Keratinocyte (primary cell): ENCODE measurements at regions not wholly inside any gene's neighbourhood (a gene's known extent, or its start where the extent isn't known, plus 50 kb on each side); places are given as distances from the start of the nearest gene placed in this dataset.

Experiments
- DNase-seq: peaks from one replicate; pipeline ENCODE4 v3.0.0-alpha.2; 2011; ENCODE audit warnings: low read depth, missing footprints, low spot score
- FAIRE-seq: peaks from 2 replicates; lab custom pipeline; 2011; peaks lifted over from hg19 to GRCh38; lab: Jason Lieb, UNC
- H2AFZ ChIP-seq: 2 replicates; pipeline ENCODE4 v1.6.0; 2012; ENCODE audit warnings: low read length, control low read depth, inconsistent platforms; ENCODE audit not compliant: control insufficient read depth
- H3K27ac ChIP-seq: 2 replicates; pipeline ENCODE4 v1.5.1; 2011; ENCODE audit warnings: low read length; ENCODE audit not compliant: control insufficient read depth, insufficient read depth
- H3K27me3 ChIP-seq: 3 replicates; pipeline ENCODE4 v1.6.0; 2011; ENCODE audit warnings: low read length; ENCODE audit not compliant: control insufficient read depth, insufficient read depth; ENCODE audit errors: extremely low read depth
- H3K36me3 ChIP-seq, 2 experiments: 2 replicates in 1 of 2; 3 replicates in 1 of 2; pipeline ENCODE4 v1.5.1; 2011; ENCODE audit warnings: low read length in 2 of 2, mild to moderate bottlenecking in 1 of 2; ENCODE audit not compliant: control insufficient read depth in 2 of 2, insufficient read depth in 2 of 2; ENCODE audit errors: extremely low read depth in 1 of 2
- H3K4me1 ChIP-seq: 3 replicates; pipeline ENCODE4 v1.5.1; 2011; ENCODE audit warnings: low read length; ENCODE audit not compliant: control insufficient read depth, insufficient read depth; ENCODE audit errors: extremely low read depth
- H3K4me2 ChIP-seq: 3 replicates; pipeline ENCODE4 v1.6.0; 2011; ENCODE audit warnings: low read depth, low read length; ENCODE audit not compliant: control insufficient read depth, insufficient read depth; ENCODE audit errors: extremely low read depth
- H3K4me3 ChIP-seq, 3 experiments: fragments of 200-600 bp in 1 of 3; sonication (generic) in 1 of 3; 2 replicates in 2 of 3; 3 replicates in 1 of 3; pipeline ENCODE4 v1.5.1; 2011 to 2016; ENCODE audit warnings: low read length in 3 of 3, mild to moderate bottlenecking in 3 of 3, control low read depth in 2 of 3, inconsistent platforms in 1 of 3, low read depth in 1 of 3, mixed read lengths in 1 of 3, mixed run types in 1 of 3, moderate library complexity in 1 of 3; ENCODE audit not compliant: control insufficient read depth in 2 of 3, insufficient read depth in 2 of 3; ENCODE audit errors: extremely low read depth in 1 of 3
- H3K79me2 ChIP-seq: 2 replicates; pipeline ENCODE4 v1.6.0; 2012; ENCODE audit warnings: low read length; ENCODE audit not compliant: control insufficient read depth, insufficient read depth
- H3K9ac ChIP-seq: 3 replicates; pipeline ENCODE4 v1.6.0; 2011; ENCODE audit warnings: low read length; ENCODE audit not compliant: control insufficient read depth, insufficient read depth; ENCODE audit errors: extremely low read depth
- H3K9me1 ChIP-seq: 3 replicates; pipeline ENCODE4 v1.6.0; 2011; ENCODE audit warnings: low read length; ENCODE audit not compliant: control insufficient read depth, insufficient read depth; ENCODE audit errors: extremely low read depth
- H3K9me3 ChIP-seq: 2 replicates; pipeline ENCODE4 v1.5.1; 2012; ENCODE audit warnings: low read depth, low read length; ENCODE audit not compliant: control insufficient read depth
- H4K20me1 ChIP-seq: 3 replicates; pipeline ENCODE4 v1.6.0; 2011; ENCODE audit warnings: low read length; ENCODE audit not compliant: control insufficient read depth, insufficient read depth; ENCODE audit errors: extremely low read depth
- CTCF ChIP-seq, 3 experiments: IDR thresholded peaks in 1 of 3; conservative IDR thresholded peaks in 1 of 3; optimal IDR thresholded peaks in 1 of 3; 2 replicates in 2 of 3; 3 replicates in 1 of 3; pipeline versions ENCODE3 to v1.5.1; 2011; ENCODE audit warnings: low read length in 3 of 3, mild to moderate bottlenecking in 3 of 3, moderate library complexity in 2 of 3, control low read depth in 1 of 3, inconsistent platforms in 1 of 3; ENCODE audit not compliant: insufficient read depth in 2 of 3; ENCODE audit errors: extremely low read depth in 1 of 3
- EZH2 ChIP-seq: IDR thresholded peaks from one replicate; pipeline ENCODE4 v1.6.1; 2012; ENCODE audit warnings: inconsistent platforms, mild to moderate bottlenecking, low read length, moderate library complexity
- dilution Hi-C: fragments of 300-500 bp; cut with MboI; formaldehyde crosslinking; loops from one replicate; pipeline ENCODE4 v1.7.0; 2020; ENCODE audit warnings: low sequenced_read_pairs; ENCODE audit not compliant: extremely low pct_ligation_motif_present
- small RNA-seq, 3 experiments: library from RNA; depleted of rRNA; stranded (forward); fragments of <200 nt; gene quantifications; one replicate each; pipeline ENCODE3, GENCODE V24; 2012; ENCODE audit warnings: low read depth in 3 of 3, low replicate concordance in 1 of 3; ENCODE audit not compliant: insufficient read length in 3 of 3

GRCh38 chr9:93392974-93393373 is 58.5 kb upstream of the FAM120A start:
- Histone ChIP-seq H3K9me1 (no peaks in the 10 kb centered on the region), H4K20me1 (no peaks in the 10 kb centered on the region), H3K79me2 (no peaks in the 10 kb centered on the region), H3K9me3 (no peaks in the 10 kb centered on the region), H3K4me2 (no peak overlapping the region), H3K4me1 (no peaks in the 10 kb centered on the region), H3K27me3 (peaks cover 3% of the 10 kb centered on the region), H3K36me3 (no peaks in the 10 kb centered on the region), H2AFZ (no peak overlapping the region), H3K4me3 (no peak overlapping the region), H3K27ac (no peak overlapping the region), H3K9ac (no peak overlapping the region)
- dilution Hi-C loops = no loop called here
- TF ChIP-seq EZH2 (no peak), CTCF (optimal IDR thresholded peaks at IDR 0.05 in 1 of 3, IDR thresholded peaks at IDR 0.05 in 1 of 3, conservative IDR thresholded peaks at IDR 0.05 in 1 of 3; ENCODE audit: extremely low read depth in 1 of 3, insufficient read depth in 2 of 3, low read length in 3 of 3) (no peak)
- FAIRE-seq (no peak), DNase-seq (no peak)

Small RNAs in the stretch of these regions (small RNA-seq; reads per million reads assigned to genes)
- gene RNU6-829P = 0 reads per million in 3 experiments
